ENCODE measurements at regions not wholly inside any gene's neighbourhood (a gene's known extent, or its start where the extent isn't known, plus 50 kb on each side); places are given as distances from the start of the nearest gene placed in this dataset.
"Not testable (repeated sequence)": the region's sequence is repeated elsewhere in the genome, so short reads cannot be mapped to it uniquely, and the experiment has no call there.

DNA sequence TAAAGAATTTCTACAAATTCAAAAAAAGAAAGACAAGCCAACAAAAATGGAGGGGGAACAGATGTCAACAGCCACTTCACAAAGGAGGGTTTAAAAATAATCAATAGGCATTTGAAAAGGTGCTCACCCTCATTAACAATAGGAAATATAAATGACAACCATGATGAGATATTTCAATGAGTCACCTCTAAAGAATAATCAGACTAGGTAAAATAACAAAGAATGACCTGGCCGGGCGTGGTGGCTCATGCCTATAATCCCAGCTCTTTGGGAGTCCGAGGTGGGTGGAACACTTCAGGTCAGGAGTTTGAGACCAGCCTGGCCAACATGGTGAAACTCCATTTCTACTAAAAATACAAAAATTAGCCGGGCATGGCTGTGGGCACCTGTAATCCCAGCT, 133.6 kb downstream of the KCNE4 start:
- no peak for DNase-seq
- Histone ChIP-seq H2BK120ac (ENCODE audit: low read depth, low read length) (no peak overlapping the region), H2BK5ac (ENCODE audit: low read depth, low read length, poor library complexity, severe bottlenecking) (no peak overlapping the region), H3K36me3 (ENCODE audit: control insufficient read depth in 1 of 2, insufficient read depth in 2 of 2, low read depth in 1 of 2, low read length in 2 of 2) (no peaks in the 10 kb centered on the region), H3K4me1 (ENCODE audit: control insufficient read depth, insufficient read depth, low read depth, low read length) (no peaks in the 10 kb centered on the region), H3K27ac (ENCODE audit: low read length, poor library complexity, severe bottlenecking) (no peak overlapping the region), H2BK15ac (ENCODE audit: low read depth, poor library complexity, severe bottlenecking) (no peak overlapping the region), H2AK5ac (ENCODE audit: low read length, severe bottlenecking) (no peak overlapping the region), H3K79me1 (replicated peaks; ENCODE audit: low read length, poor library complexity, severe bottlenecking) (no peaks in the 10 kb centered on the region), H3K27me3 (ENCODE audit: control insufficient read depth in 1 of 2, insufficient read depth in 1 of 2, low read length in 2 of 2) (no peaks in the 10 kb centered on the region), H4K91ac (ENCODE audit: low read length) (no peak overlapping the region), H4K8ac (ENCODE audit: low read length) (no peak overlapping the region), H3K4me2 (ENCODE audit: low read length, poor library complexity, severe bottlenecking) (no peak overlapping the region), H3K23ac (ENCODE audit: low read length in 2 of 2) (no peak overlapping the region), H3K9ac (ENCODE audit: low read length) (no peak overlapping the region), H3K4ac (ENCODE audit: low read depth in 1 of 2, low read length in 2 of 2) (no peak overlapping the region), H3K18ac (ENCODE audit: low read depth in 1 of 2, low read length in 2 of 2) (no peak overlapping the region), H3K4me3 (ENCODE audit: insufficient read depth in 1 of 2, low read depth in 1 of 2, low read length in 2 of 2) (no peak overlapping the region), H2BK12ac (ENCODE audit: low read length in 2 of 2) (no peak overlapping the region), H3K14ac (ENCODE audit: low read length in 2 of 2) (no peak overlapping the region), H3K9me3 (ENCODE audit: control insufficient read depth, low read length) (no peaks in the 10 kb centered on the region), H2AFZ (ENCODE audit: low read depth, low read length) (no peak overlapping the region)
- WGBS: 93% methylated on average over 3 of the region's 4 CpGs

DNA sequence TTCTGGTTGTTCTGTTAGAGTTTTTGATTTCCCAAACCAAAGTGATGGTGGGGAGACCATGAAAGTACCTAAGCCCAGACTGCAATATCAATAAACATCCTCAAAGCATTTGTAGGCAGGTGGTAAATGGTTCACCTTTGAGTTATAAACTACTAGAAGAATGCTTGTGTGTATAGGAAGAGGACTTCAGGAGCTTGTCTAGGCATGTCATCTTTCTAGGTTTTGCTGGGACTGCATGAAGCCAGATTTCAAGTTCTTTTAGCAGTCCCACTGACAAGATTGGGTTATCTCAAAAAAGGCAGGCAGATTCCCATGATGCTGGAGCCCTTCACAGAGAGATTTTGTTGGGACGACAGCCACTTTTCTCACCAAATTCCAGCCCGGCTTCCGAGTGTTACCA, 135.3 kb downstream of the KCNE4 start:
- Histone ChIP-seq H3K4me2 (ENCODE audit: low read length, poor library complexity, severe bottlenecking) (no peak overlapping the region), H3K36me3 (ENCODE audit: control insufficient read depth in 1 of 2, insufficient read depth in 2 of 2, low read depth in 1 of 2, low read length in 2 of 2) (no peaks in the 10 kb centered on the region), H3K18ac (ENCODE audit: low read depth in 1 of 2, low read length in 2 of 2) (no peak overlapping the region), H3K14ac (ENCODE audit: low read length in 2 of 2) (no peak overlapping the region), H3K4me1 (ENCODE audit: control insufficient read depth, insufficient read depth, low read depth, low read length) (no peaks in the 10 kb centered on the region), H3K79me1 (replicated peaks; ENCODE audit: low read length, poor library complexity, severe bottlenecking) (no peaks in the 10 kb centered on the region), H2AK5ac (ENCODE audit: low read length, severe bottlenecking) (no peak overlapping the region), H3K9me3 (ENCODE audit: control insufficient read depth, low read length) (no peaks in the 10 kb centered on the region), H4K91ac (ENCODE audit: low read length) (no peak overlapping the region), H3K4ac (ENCODE audit: low read depth in 1 of 2, low read length in 2 of 2) (no peak overlapping the region), H2BK15ac (ENCODE audit: low read depth, poor library complexity, severe bottlenecking) (no peak overlapping the region), H4K8ac (ENCODE audit: low read length) (no peak overlapping the region), H2AFZ (ENCODE audit: low read depth, low read length) (no peak overlapping the region), H3K27me3 (ENCODE audit: control insufficient read depth in 1 of 2, insufficient read depth in 1 of 2, low read length in 2 of 2) (no peaks in the 10 kb centered on the region), H3K23ac (ENCODE audit: low read length in 2 of 2) (no peak overlapping the region), H3K9ac (ENCODE audit: low read length) (no peak overlapping the region), H2BK120ac (ENCODE audit: low read depth, low read length) (no peak overlapping the region), H3K4me3 (ENCODE audit: insufficient read depth in 1 of 2, low read depth in 1 of 2, low read length in 2 of 2) (no peak overlapping the region), H3K27ac (ENCODE audit: low read length, poor library complexity, severe bottlenecking) (no peak overlapping the region), H2BK5ac (ENCODE audit: low read depth, low read length, poor library complexity, severe bottlenecking) (no peak overlapping the region), H2BK12ac (ENCODE audit: low read length in 2 of 2) (no peak overlapping the region)
- WGBS: 97% methylated on average over 3 of the region's 3 CpGs
- no peak for DNase-seq

GRCh38 chr2:223190561-223191206, 138.7 kb downstream of the KCNE4 start:
- H2AFZ ChIP-seq (ENCODE audit: low read depth, low read length); H3K18ac ChIP-seq (ENCODE audit: low read depth in 1 of 2, low read length in 2 of 2); H3K79me1 ChIP-seq (replicated peaks; ENCODE audit: low read length, poor library complexity, severe bottlenecking); H3K4me2 ChIP-seq (ENCODE audit: low read length, poor library complexity, severe bottlenecking); H4K91ac ChIP-seq (ENCODE audit: low read length); H3K4me1 ChIP-seq (ENCODE audit: control insufficient read depth, insufficient read depth, low read depth, low read length); DNase-seq; H3K4ac ChIP-seq (ENCODE audit: low read depth in 1 of 2, low read length in 2 of 2); H3K9ac ChIP-seq (ENCODE audit: low read length); H3K27ac ChIP-seq (ENCODE audit: low read length, poor library complexity, severe bottlenecking); H3K14ac ChIP-seq (ENCODE audit: low read length in 2 of 2); H3K9me3 ChIP-seq (ENCODE audit: control insufficient read depth, low read length); H3K4me3 ChIP-seq (ENCODE audit: insufficient read depth in 1 of 2, low read depth in 1 of 2, low read length in 2 of 2); H3K23ac ChIP-seq (ENCODE audit: low read length in 2 of 2); H4K8ac ChIP-seq (ENCODE audit: low read length); H2BK120ac ChIP-seq (ENCODE audit: low read depth, low read length); H3K36me3 ChIP-seq (ENCODE audit: control insufficient read depth in 1 of 2, insufficient read depth in 2 of 2, low read depth in 1 of 2, low read length in 2 of 2); H2AK5ac ChIP-seq (ENCODE audit: low read length, severe bottlenecking); H3K27me3 ChIP-seq (ENCODE audit: control insufficient read depth in 1 of 2, insufficient read depth in 1 of 2, low read length in 2 of 2); H2BK12ac ChIP-seq (ENCODE audit: low read length in 2 of 2); H2BK15ac ChIP-seq (ENCODE audit: low read depth, poor library complexity, severe bottlenecking); H2BK5ac ChIP-seq (ENCODE audit: low read depth, low read length, poor library complexity, severe bottlenecking): not testable (repeated sequence)
- 80% methylated on average over 8 of the region's 10 CpGs for WGBS

DNA sequence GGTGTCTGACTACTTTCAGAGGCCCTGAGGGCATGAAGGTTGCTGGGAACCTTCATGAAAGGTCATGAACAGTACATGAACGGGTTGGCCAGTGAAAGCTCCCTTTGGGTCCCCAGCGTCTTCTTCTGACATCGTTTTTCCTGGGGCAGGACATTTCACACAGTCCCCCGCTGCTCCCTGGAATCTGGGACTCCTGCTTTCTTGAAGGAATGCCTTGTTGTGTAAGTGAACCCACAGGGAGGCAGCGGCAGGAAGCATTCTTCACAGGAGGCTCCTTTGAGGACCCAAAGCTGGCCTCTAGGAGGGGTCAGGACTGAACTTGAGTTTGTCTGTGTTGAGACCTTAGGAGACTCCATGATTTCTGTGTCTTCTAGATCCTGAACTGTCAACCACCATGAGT, 144.3 kb downstream of the KCNE4 start:
- no peak overlapping the region for H3K27ac ChIP-seq (ENCODE audit: low read length, poor library complexity, severe bottlenecking)
- 90% methylated on average over 5 of the region's 5 CpGs for WGBS
- H3K9me3 ChIP-seq (ENCODE audit: control insufficient read depth, low read length): no peaks in the 10 kb centered on the region
- H4K91ac ChIP-seq (ENCODE audit: low read length): no peak overlapping the region
- no peak overlapping the region for H3K4ac ChIP-seq (ENCODE audit: low read depth in 1 of 2, low read length in 2 of 2)
- no peak overlapping the region for H4K8ac ChIP-seq (ENCODE audit: low read length)
- no peak overlapping the region for H2BK5ac ChIP-seq (ENCODE audit: low read depth, low read length, poor library complexity, severe bottlenecking)
- H3K23ac ChIP-seq (ENCODE audit: low read length in 2 of 2): no peak overlapping the region
- H3K4me3 ChIP-seq (ENCODE audit: insufficient read depth in 1 of 2, low read depth in 1 of 2, low read length in 2 of 2): no peak overlapping the region
- no peaks in the 10 kb centered on the region for H3K79me1 ChIP-seq (replicated peaks; ENCODE audit: low read length, poor library complexity, severe bottlenecking)
- H3K14ac ChIP-seq (ENCODE audit: low read length in 2 of 2): no peak overlapping the region
- H2BK15ac ChIP-seq (ENCODE audit: low read depth, poor library complexity, severe bottlenecking): no peak overlapping the region
- no peak overlapping the region for H2BK120ac ChIP-seq (ENCODE audit: low read depth, low read length)
- no peak overlapping the region for H3K4me2 ChIP-seq (ENCODE audit: low read length, poor library complexity, severe bottlenecking)
- H3K27me3 ChIP-seq (ENCODE audit: control insufficient read depth in 1 of 2, insufficient read depth in 1 of 2, low read length in 2 of 2): no peaks in the 10 kb centered on the region
- no peak overlapping the region for H3K18ac ChIP-seq (ENCODE audit: low read depth in 1 of 2, low read length in 2 of 2)
- no peak overlapping the region for H3K9ac ChIP-seq (ENCODE audit: low read length)
- no peaks in the 10 kb centered on the region for H3K36me3 ChIP-seq (ENCODE audit: control insufficient read depth in 1 of 2, insufficient read depth in 2 of 2, low read depth in 1 of 2, low read length in 2 of 2)
- no peaks in the 10 kb centered on the region for H3K4me1 ChIP-seq (ENCODE audit: control insufficient read depth, insufficient read depth, low read depth, low read length)
- no peak for DNase-seq
- no peak overlapping the region for H2AFZ ChIP-seq (ENCODE audit: low read depth, low read length)
- H2BK12ac ChIP-seq (ENCODE audit: low read length in 2 of 2): no peak overlapping the region
- no peak overlapping the region for H2AK5ac ChIP-seq (ENCODE audit: low read length, severe bottlenecking)

All from mesenchymal stem cell (in vitro differentiated cells and primary cell).